ENCODE measurements at regions not wholly inside any gene's neighbourhood (a gene's known extent, or its start where the extent isn't known, plus 50 kb on each side); places are given as distances from the start of the nearest gene placed in this dataset.

- H4K20me1 ChIP-seq (ENCODE audit: insufficient read depth, low read length): no peaks in the 10 kb centered on the region
- no peaks in the 10 kb centered on the region for H3K79me2 ChIP-seq (ENCODE audit: low read length)
- H3K4me2 ChIP-seq (ENCODE audit: low read length): no peak overlapping the region
- H3K9me3 ChIP-seq (ENCODE audit: insufficient read depth, low read length): no peaks in the 10 kb centered on the region
- 0 out of 2 replicates have a peak, but pooled peaks cover 5% of the 10 kb centered on the region for H3K27me3 ChIP-seq (ENCODE audit: low read depth, low read length)
- no peak overlapping the region for H3K9ac ChIP-seq (ENCODE audit: low read length)
- H3K4me1 ChIP-seq (ENCODE audit: low read length): no peaks in the 10 kb centered on the region
- no peaks in the 10 kb centered on the region for H3K36me3 ChIP-seq (replicated peaks; ENCODE audit: low read depth, low read length)
- H2AFZ ChIP-seq (ENCODE audit: low read depth, low read length): no peak overlapping the region
- TF ChIP-seq CTCF (IDR thresholded peaks at IDR 0.05; ENCODE audit: low read depth, low read length) (no peak), EZH2phosphoT487 (IDR thresholded peaks at IDR 0.05; ENCODE audit: low read depth) (no peak)
- H3K27ac ChIP-seq (ENCODE audit: low read length): no peak overlapping the region
- no peak overlapping the region for H3K4me3 ChIP-seq (ENCODE audit: low read length)
Observed at GRCh38 chr14:22450266-22450665, 138.8 kb downstream of the DAD1 start.

GRCh38 chr14:22449600-22449905 is 139.5 kb downstream of the DAD1 start:
- TF ChIP-seq EZH2phosphoT487 (IDR thresholded peaks at IDR 0.05; ENCODE audit: low read depth) (no peak), CTCF (IDR thresholded peaks at IDR 0.05; ENCODE audit: low read depth, low read length) (no peak)

GRCh38 chr14:22448905-22449599 is 140.0 kb downstream of the DAD1 start:
- Histone ChIP-seq H3K4me1 (ENCODE audit: low read length) (no peaks in the 10 kb centered on the region), H3K27me3 (ENCODE audit: low read depth, low read length) (no peaks in the 10 kb centered on the region), H3K9ac (ENCODE audit: low read length) (no peak overlapping the region), H3K79me2 (ENCODE audit: low read length) (no peaks in the 10 kb centered on the region), H3K4me3 (ENCODE audit: low read length) (no peak overlapping the region), H2AFZ (ENCODE audit: low read depth, low read length) (no peak overlapping the region), H4K20me1 (ENCODE audit: insufficient read depth, low read length) (no peaks in the 10 kb centered on the region), H3K4me2 (ENCODE audit: low read length) (no peak overlapping the region), H3K9me3 (ENCODE audit: insufficient read depth, low read length) (no peaks in the 10 kb centered on the region), H3K27ac (ENCODE audit: low read length) (no peak overlapping the region), H3K36me3 (replicated peaks; ENCODE audit: low read depth, low read length) (no peaks in the 10 kb centered on the region)
- TF ChIP-seq CTCF (IDR thresholded peaks at IDR 0.05; ENCODE audit: low read depth, low read length): no peak
- TF ChIP-seq EZH2phosphoT487 (IDR thresholded peaks at IDR 0.05; ENCODE audit: low read depth): no peak

More at GRCh38 chr14:22449600-22449905, 139.5 kb downstream of the DAD1 start:
- 0 out of 2 replicates have a peak, but pooled peaks cover 5% of the 10 kb centered on the region for H3K27me3 ChIP-seq (ENCODE audit: low read depth, low read length)
- no peak overlapping the region for H2AFZ ChIP-seq (ENCODE audit: low read depth, low read length)
- H3K27ac ChIP-seq (ENCODE audit: low read length): no peak overlapping the region
- no peaks in the 10 kb centered on the region for H3K36me3 ChIP-seq (replicated peaks; ENCODE audit: low read depth, low read length)
- H3K4me3 ChIP-seq (ENCODE audit: low read length): no peak overlapping the region
- H3K79me2 ChIP-seq (ENCODE audit: low read length): no peaks in the 10 kb centered on the region
- no peak overlapping the region for H3K9ac ChIP-seq (ENCODE audit: low read length)
- H3K4me2 ChIP-seq (ENCODE audit: low read length): no peak overlapping the region
- H4K20me1 ChIP-seq (ENCODE audit: insufficient read depth, low read length): no peaks in the 10 kb centered on the region
- H3K4me1 ChIP-seq (ENCODE audit: low read length): no peaks in the 10 kb centered on the region
- H3K9me3 ChIP-seq (ENCODE audit: insufficient read depth, low read length): no peaks in the 10 kb centered on the region

- no peaks in the 10 kb centered on the region for H3K27me3 ChIP-seq (ENCODE audit: low read depth, low read length)
Observed at GRCh38 chr14:22448035-22448904, 140.8 kb downstream of the DAD1 start.

More at GRCh38 chr14:22448035-22448904, 140.8 kb downstream of the DAD1 start:
- H3K9me3 ChIP-seq (ENCODE audit: insufficient read depth, low read length): no peaks in the 10 kb centered on the region
- no peak overlapping the region for H3K27ac ChIP-seq (ENCODE audit: low read length)
- no peaks in the 10 kb centered on the region for H4K20me1 ChIP-seq (ENCODE audit: insufficient read depth, low read length)
- H2AFZ ChIP-seq (ENCODE audit: low read depth, low read length): no peak overlapping the region
- no peaks in the 10 kb centered on the region for H3K36me3 ChIP-seq (replicated peaks; ENCODE audit: low read depth, low read length)
- H3K4me1 ChIP-seq (ENCODE audit: low read length): no peaks in the 10 kb centered on the region
- H3K4me3 ChIP-seq (ENCODE audit: low read length): no peak overlapping the region
- TF ChIP-seq EZH2phosphoT487 (IDR thresholded peaks at IDR 0.05; ENCODE audit: low read depth): no peak
- no peak for TF ChIP-seq CTCF (IDR thresholded peaks at IDR 0.05; ENCODE audit: low read depth, low read length)
- H3K9ac ChIP-seq (ENCODE audit: low read length): no peak overlapping the region
- no peaks in the 10 kb centered on the region for H3K79me2 ChIP-seq (ENCODE audit: low read length)
- H3K4me2 ChIP-seq (ENCODE audit: low read length): no peak overlapping the region

Measured in OCI-LY3 (cell line).